Parathyroid adenoma (tissue), 2 donors: ENCODE measurements at regions not wholly inside any gene's neighbourhood (a gene's known extent, or its start where the extent isn't known, plus 50 kb on each side); places are given as distances from the start of the nearest gene placed in this dataset.
"Not testable (repeated sequence)": the region's sequence is repeated elsewhere in the genome, so short reads cannot be mapped to it uniquely, and the experiment has no call there.

ENCODE experiments used
- H2AFZ ChIP-seq: fragments of 300-600 bp; sonication (generic); one replicate; pipeline ENCODE4 v1.7.0; 2017; ENCODE audit warnings: antibody characterized with exemption, mild to moderate bottlenecking
- H3K27ac ChIP-seq: fragments of 300-600 bp; sonication (generic); one replicate; pipeline ENCODE4 v1.7.0; 2017
- H3K27me3 ChIP-seq: fragments of 300-600 bp; sonication (generic); one replicate; pipeline ENCODE4 v1.7.0; 2017; ENCODE audit warnings: low read length; ENCODE audit not compliant: control insufficient read depth, insufficient read depth
- H3K36me3 ChIP-seq: fragments of 300-600 bp; sonication (generic); one replicate; pipeline ENCODE4 v1.7.0; 2017; ENCODE audit warnings: low read length; ENCODE audit not compliant: control insufficient read depth, insufficient read depth
- H3K4me1 ChIP-seq: fragments of 300-600 bp; sonication (generic); one replicate; pipeline ENCODE4 v1.7.0; 2017; ENCODE audit warnings: control low read depth
- H3K4me2 ChIP-seq: fragments of 300-600 bp; sonication (generic); one replicate; pipeline ENCODE4 v1.7.0; 2017; ENCODE audit warnings: low read length
- H3K4me3 ChIP-seq: fragments of 300-600 bp; sonication (generic); one replicate; pipeline ENCODE4 v1.7.0; 2017; ENCODE audit warnings: low read depth, low read length
- H3K79me2 ChIP-seq: fragments of 300-600 bp; sonication (generic); one replicate; pipeline ENCODE4 v1.7.0; 2017; ENCODE audit warnings: control low read depth
- H3K9ac ChIP-seq: fragments of 300-600 bp; sonication (generic); one replicate; pipeline ENCODE4 v1.7.0; 2017; ENCODE audit warnings: mild to moderate bottlenecking
- H3K9me3 ChIP-seq: fragments of 300-600 bp; sonication (generic); one replicate; pipeline ENCODE4 v1.7.0; 2017; ENCODE audit warnings: low read length; ENCODE audit not compliant: control insufficient read depth
- CTCF ChIP-seq: fragments of 300-600 bp; sonication (generic); IDR thresholded peaks from one replicate; pipeline ENCODE4 v1.7.0; 2017; ENCODE audit warnings: antibody characterized with exemption, mild to moderate bottlenecking
- donor health status: primary hyperparathyroidism.

- TF ChIP-seq CTCF, result no peak
- no peaks in the 10 kb centered on the region for H3K4me1 ChIP-seq
- no peak overlapping the region for H3K27ac ChIP-seq
- no peak overlapping the region for H3K4me3 ChIP-seq
- H3K36me3 ChIP-seq, result no peaks in the 10 kb centered on the region
- no peaks in the 10 kb centered on the region for H3K27me3 ChIP-seq
- H2AFZ ChIP-seq, result no peak overlapping the region
- H3K9ac ChIP-seq, result no peak overlapping the region
- H3K79me2 ChIP-seq, result no peaks in the 10 kb centered on the region
- H3K4me2 ChIP-seq, result no peak overlapping the region
- H3K9me3 ChIP-seq, result no peaks in the 10 kb centered on the region
Measured at GRCh38 chr15:38849046-38849445, 284.4 kb upstream of the RASGRP1 start.

- H3K9ac ChIP-seq, H3K4me3 ChIP-seq: not testable (repeated sequence)
Measured at GRCh38 chr15:38852188-38852587, 287.6 kb upstream of the RASGRP1 start.

GRCh38 chr15:38853608-38854007, 289.0 kb upstream of the RASGRP1 start:
- Histone ChIP-seq H3K9ac (no peak overlapping the region), H2AFZ (no peak overlapping the region), H3K36me3 (no peaks in the 10 kb centered on the region), H3K27ac (no peak overlapping the region), H3K4me3 (no peak overlapping the region), H3K9me3 (no peaks in the 10 kb centered on the region), H3K4me1 (no peaks in the 10 kb centered on the region), H3K27me3 (no peaks in the 10 kb centered on the region), H3K79me2 (no peaks in the 10 kb centered on the region), H3K4me2 (no peak overlapping the region)
- TF ChIP-seq CTCF, result no peak

More at GRCh38 chr15:38852188-38852587, 287.6 kb upstream of the RASGRP1 start:
- H2AFZ ChIP-seq, H3K27me3 ChIP-seq, H3K9me3 ChIP-seq, H3K4me2 ChIP-seq, H3K79me2 ChIP-seq, H3K27ac ChIP-seq, H3K36me3 ChIP-seq, H3K4me1 ChIP-seq: not testable (repeated sequence)

- H3K4me3 ChIP-seq, result no peak overlapping the region
- H3K27me3 ChIP-seq, result no peaks in the 10 kb centered on the region
- H3K4me2 ChIP-seq, result no peak overlapping the region
- no peaks in the 10 kb centered on the region for H3K9me3 ChIP-seq
- no peaks in the 10 kb centered on the region for H3K4me1 ChIP-seq
- no peaks in the 10 kb centered on the region for H3K79me2 ChIP-seq
- no peak overlapping the region for H3K9ac ChIP-seq
- no peak overlapping the region for H2AFZ ChIP-seq
- no peaks in the 10 kb centered on the region for H3K36me3 ChIP-seq
- TF ChIP-seq CTCF, result no peak
- H3K27ac ChIP-seq, result no peak overlapping the region
Measured at GRCh38 chr15:38854506-38854905, 289.9 kb upstream of the RASGRP1 start.

GRCh38 chr15:38857814-38858213, 293.2 kb upstream of the RASGRP1 start:
- TF ChIP-seq CTCF, result no peak
- H3K36me3 ChIP-seq, result no peaks in the 10 kb centered on the region
- no peaks in the 10 kb centered on the region for H3K79me2 ChIP-seq
- H3K27ac ChIP-seq, result no peak overlapping the region
- H3K9me3 ChIP-seq, result no peaks in the 10 kb centered on the region
- H3K9ac ChIP-seq, result no peak overlapping the region
- no peaks in the 10 kb centered on the region for H3K4me1 ChIP-seq
- H3K4me3 ChIP-seq, result no peak overlapping the region
- H3K4me2 ChIP-seq, result no peak overlapping the region
- H2AFZ ChIP-seq, result no peak overlapping the region
- no peaks in the 10 kb centered on the region for H3K27me3 ChIP-seq
